Osteoblast (primary cell): ENCODE measurements at regions not wholly inside any gene's neighbourhood (a gene's known extent, or its start where the extent isn't known, plus 50 kb on each side); places are given as distances from the start of the nearest gene placed in this dataset.
A peak's percentile ranks its signal among the peaks of the same experiment; 100 is the strongest.

ENCODE experiments used
- DNase-seq: peaks from one replicate; pipeline ENCODE4 v3.0.0; 2011; ENCODE audit warnings: low spot score, mixed read lengths; ENCODE audit not compliant: insufficient read length; ENCODE audit errors: missing footprints
- H2AFZ ChIP-seq: 2 replicates; pipeline ENCODE4 v1.6.0; 2011; ENCODE audit warnings: mild to moderate bottlenecking, low read length
- H3K27ac ChIP-seq: 2 replicates; pipeline ENCODE4 v1.5.1; 2011; ENCODE audit warnings: mild to moderate bottlenecking, low read depth, low read length, moderate library complexity
- H3K27me3 ChIP-seq: 2 replicates; pipeline ENCODE4 v1.6.0; 2012; ENCODE audit warnings: mild to moderate bottlenecking, control low read depth, inconsistent platforms, low read length, moderate library complexity; ENCODE audit not compliant: insufficient read depth
- H3K36me3 ChIP-seq: 2 replicates; pipeline ENCODE4 v1.5.1; 2011; ENCODE audit warnings: mild to moderate bottlenecking, low read length, control low read depth, moderate library complexity; ENCODE audit not compliant: insufficient read depth
- H3K4me1 ChIP-seq: 2 replicates; pipeline ENCODE4 v1.5.1; 2011; ENCODE audit warnings: mild to moderate bottlenecking, low read length, control low read depth, moderate library complexity; ENCODE audit not compliant: insufficient read depth
- H3K4me2 ChIP-seq: 2 replicates; pipeline ENCODE4 v1.6.0; 2011; ENCODE audit warnings: mild to moderate bottlenecking, low read length; ENCODE audit not compliant: insufficient read depth
- H3K4me3 ChIP-seq: fragments of 200-600 bp; sonication (generic); 3 replicates; pipeline ENCODE4 v1.5.1; 2012; ENCODE audit warnings: mild to moderate bottlenecking, low read length, inconsistent platforms; ENCODE audit not compliant: insufficient read depth
- H3K79me2 ChIP-seq: 2 replicates; pipeline ENCODE4 v1.6.0; 2012; ENCODE audit warnings: mild to moderate bottlenecking, low read length, control low read depth, inconsistent platforms; ENCODE audit not compliant: insufficient read depth
- H3K9me3 ChIP-seq: 2 replicates; pipeline ENCODE4 v1.5.1; 2011; ENCODE audit warnings: low read depth, low read length, control low read depth
- H4K20me1 ChIP-seq: 2 replicates; pipeline ENCODE4 v1.6.0; 2012; ENCODE audit warnings: mild to moderate bottlenecking, low read length, control low read depth; ENCODE audit not compliant: insufficient read depth
- CTCF ChIP-seq: IDR thresholded peaks from 2 replicates; pipeline ENCODE4 v1.5.1; 2011; ENCODE audit warnings: mild to moderate bottlenecking, low read depth, low read length, moderate library complexity; ENCODE audit errors: extremely low read depth

GRCh38 chr17:22503322-22503899 is 811.1 kb downstream of the KCNJ18 start:
- Histone ChIP-seq H3K36me3 (no peaks in the 10 kb centered on the region), H3K27ac (no peak overlapping the region), H3K4me2 (no peak overlapping the region), H4K20me1 (no peaks in the 10 kb centered on the region), H2AFZ (no peak overlapping the region), H3K4me1 (no peaks in the 10 kb centered on the region), H3K4me3 (no peak overlapping the region), H3K79me2 (no peaks in the 10 kb centered on the region), H3K27me3 (no peaks in the 10 kb centered on the region), H3K9me3 (no peaks in the 10 kb centered on the region)
- TF ChIP-seq CTCF, result no peak
- DNase-seq, result no peak

GRCh38 chr17:22505660-22506059 is 813.3 kb downstream of the KCNJ18 start:
- no peak for TF ChIP-seq CTCF
- no peaks in the 10 kb centered on the region for H3K9me3 ChIP-seq

GRCh38 chr17:22506231-22506630 is 813.9 kb downstream of the KCNJ18 start:
- no peak for TF ChIP-seq CTCF
- Histone ChIP-seq H3K4me2 (no peak overlapping the region), H3K9me3 (no peaks in the 10 kb centered on the region)

More at GRCh38 chr17:22505660-22506059, 813.3 kb downstream of the KCNJ18 start:
- no peaks in the 10 kb centered on the region for H4K20me1 ChIP-seq
- no peak overlapping the region for H3K27ac ChIP-seq
- H3K4me1 ChIP-seq, result no peaks in the 10 kb centered on the region
- no peak for DNase-seq
- H3K4me2 ChIP-seq, result no peak overlapping the region
- no peaks in the 10 kb centered on the region for H3K27me3 ChIP-seq
- no peak overlapping the region for H2AFZ ChIP-seq
- H3K36me3 ChIP-seq, result no peaks in the 10 kb centered on the region
- H3K4me3 ChIP-seq, result no peak overlapping the region
- H3K79me2 ChIP-seq, result no peaks in the 10 kb centered on the region

GRCh38 chr17:22506861-22507260 is 814.5 kb downstream of the KCNJ18 start:
- Histone ChIP-seq H3K4me1 (no peaks in the 10 kb centered on the region), H3K79me2 (no peaks in the 10 kb centered on the region), H2AFZ (no peak overlapping the region)

More at GRCh38 chr17:22506231-22506630, 813.9 kb downstream of the KCNJ18 start:
- H4K20me1 ChIP-seq, result no peaks in the 10 kb centered on the region
- no peak overlapping the region for H3K4me3 ChIP-seq
- H3K27me3 ChIP-seq, result no peaks in the 10 kb centered on the region
- H3K27ac ChIP-seq, result no peak overlapping the region
- H3K79me2 ChIP-seq, result no peaks in the 10 kb centered on the region
- no peak overlapping the region for H2AFZ ChIP-seq
- DNase-seq, result no peak
- H3K4me1 ChIP-seq, result no peaks in the 10 kb centered on the region
- no peaks in the 10 kb centered on the region for H3K36me3 ChIP-seq

More at GRCh38 chr17:22506861-22507260, 814.5 kb downstream of the KCNJ18 start:
- Histone ChIP-seq H3K9me3 (no peaks in the 10 kb centered on the region), H3K27me3 (no peaks in the 10 kb centered on the region), H3K36me3 (no peaks in the 10 kb centered on the region), H4K20me1 (no peaks in the 10 kb centered on the region), H3K4me2 (no peak overlapping the region), H3K4me3 (no peak overlapping the region), H3K27ac (no peak overlapping the region)
- TF ChIP-seq CTCF, result no peak
- peak; percentile 45 for DNase-seq
